ENCODE measurements at regions not wholly inside any gene's neighbourhood (a gene's known extent, or its start where the extent isn't known, plus 50 kb on each side); places are given as distances from the start of the nearest gene placed in this dataset.

DNA sequence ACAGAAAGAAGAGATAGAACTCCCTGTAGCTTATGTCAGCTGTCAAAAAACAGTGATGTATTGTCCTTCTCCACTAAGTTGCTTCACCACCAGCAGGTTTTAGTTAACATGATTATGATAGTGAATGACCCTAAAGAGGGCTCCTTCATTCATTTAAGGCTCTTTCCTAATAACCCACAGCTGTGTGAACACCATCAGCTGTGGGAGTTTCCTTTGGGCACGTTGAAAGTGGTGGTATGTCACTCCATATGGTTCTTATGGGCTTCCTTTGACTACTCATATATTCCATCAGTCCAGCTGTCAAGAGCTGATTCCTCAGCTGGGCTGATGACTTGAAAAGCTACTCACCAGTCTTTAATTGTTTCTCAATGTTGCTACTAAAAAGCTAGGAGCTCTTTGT, 210.3 kb downstream of the UBE2E3 start:
- no peak for DNase-seq

- DNase-seq, result no peak
Observed at GRCh38 chr2:181193550-181193949, 213.1 kb downstream of the UBE2E3 start.

- no peak for DNase-seq
Observed at GRCh38 chr2:181196401-181196800, 216.0 kb downstream of the UBE2E3 start.

DNA sequence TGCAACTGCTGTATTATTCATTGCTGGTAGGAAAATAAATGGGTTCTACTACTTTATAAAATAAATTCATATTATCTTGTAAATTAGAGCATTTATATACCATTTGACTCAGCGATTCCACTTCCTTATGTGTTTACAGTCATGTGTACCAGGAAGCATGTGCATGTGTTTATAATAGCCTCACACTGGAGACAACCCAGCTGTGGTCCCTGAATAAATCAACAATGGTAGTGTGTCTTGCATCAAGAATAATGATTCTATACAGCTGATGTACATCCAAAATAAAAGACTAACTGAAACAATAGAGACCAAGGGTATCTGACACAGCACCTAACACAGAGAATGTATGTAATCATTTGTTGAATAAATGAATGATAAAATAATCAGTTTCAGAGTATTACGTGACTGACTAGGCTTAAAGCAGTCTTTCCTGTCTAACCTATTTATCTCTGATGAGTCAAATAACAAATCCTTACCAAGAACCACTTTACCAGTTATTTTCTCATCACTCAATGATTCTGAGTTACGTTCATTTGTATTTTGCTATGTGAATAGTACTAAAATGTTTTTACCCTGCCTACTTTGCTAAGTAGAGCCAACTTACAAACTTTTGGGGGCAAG, 216.8 kb downstream of the UBE2E3 start:
- DNase-seq, result no peak

- no peak for DNase-seq
Observed at GRCh38 chr2:181198183-181198864, 217.9 kb downstream of the UBE2E3 start.

DNA sequence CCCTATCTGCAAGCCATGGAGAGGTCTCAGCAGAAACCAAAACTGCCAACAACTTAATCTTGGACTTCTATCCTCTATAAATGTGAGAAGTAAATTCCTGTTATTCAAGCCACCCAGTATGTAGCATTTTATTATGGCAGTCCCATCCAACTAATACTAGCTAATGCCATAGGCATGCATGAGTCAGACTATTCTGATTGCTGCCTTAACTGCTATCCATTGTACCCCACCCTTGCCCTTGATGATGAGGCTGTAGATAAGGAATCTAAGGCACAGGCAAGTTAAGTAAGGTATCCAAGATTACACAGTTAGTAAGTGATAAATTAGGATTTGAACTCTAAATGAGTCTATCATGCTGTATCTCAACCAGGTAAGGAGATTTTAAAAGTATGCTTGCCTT, 223.0 kb downstream of the UBE2E3 start:
- DNase-seq, result peak; percentile 53

- DNase-seq, result no peak
Observed at GRCh38 chr2:181203916-181204315, 223.5 kb downstream of the UBE2E3 start.

DNA sequence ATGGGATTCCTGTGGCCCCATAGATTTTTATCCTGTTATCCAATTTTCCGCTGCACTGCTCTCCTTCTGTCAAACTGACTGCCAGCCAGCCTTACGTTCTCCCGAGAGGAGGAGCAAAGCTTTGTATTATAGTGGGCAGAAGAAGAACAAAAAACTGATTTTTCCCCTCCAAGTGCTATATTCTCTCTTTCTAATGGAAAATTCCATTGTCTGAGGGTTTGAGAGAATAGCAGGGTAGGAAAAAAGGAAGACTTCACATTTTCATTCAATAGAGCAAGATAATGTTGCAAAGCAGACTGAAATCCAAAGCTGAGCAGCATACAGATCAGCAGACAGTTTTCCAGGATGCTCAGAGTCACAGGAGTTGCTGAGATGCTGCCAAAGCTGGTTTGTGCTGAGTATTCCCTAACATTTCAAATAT, 238.0 kb downstream of the UBE2E3 start:
- no peak for DNase-seq

GRCh38 chr2:181223234-181223633, 234.0 kb upstream of the ITGA4 start:
- no peak for DNase-seq

- no peak for DNase-seq
Observed at GRCh38 chr2:181224866-181225265, 232.3 kb upstream of the ITGA4 start.

- no peak for DNase-seq
Observed at GRCh38 chr2:181228661-181229060, 228.5 kb upstream of the ITGA4 start.

GRCh38 chr2:181231151-181231550, 226.0 kb upstream of the ITGA4 start:
- no peak for DNase-seq

DNA sequence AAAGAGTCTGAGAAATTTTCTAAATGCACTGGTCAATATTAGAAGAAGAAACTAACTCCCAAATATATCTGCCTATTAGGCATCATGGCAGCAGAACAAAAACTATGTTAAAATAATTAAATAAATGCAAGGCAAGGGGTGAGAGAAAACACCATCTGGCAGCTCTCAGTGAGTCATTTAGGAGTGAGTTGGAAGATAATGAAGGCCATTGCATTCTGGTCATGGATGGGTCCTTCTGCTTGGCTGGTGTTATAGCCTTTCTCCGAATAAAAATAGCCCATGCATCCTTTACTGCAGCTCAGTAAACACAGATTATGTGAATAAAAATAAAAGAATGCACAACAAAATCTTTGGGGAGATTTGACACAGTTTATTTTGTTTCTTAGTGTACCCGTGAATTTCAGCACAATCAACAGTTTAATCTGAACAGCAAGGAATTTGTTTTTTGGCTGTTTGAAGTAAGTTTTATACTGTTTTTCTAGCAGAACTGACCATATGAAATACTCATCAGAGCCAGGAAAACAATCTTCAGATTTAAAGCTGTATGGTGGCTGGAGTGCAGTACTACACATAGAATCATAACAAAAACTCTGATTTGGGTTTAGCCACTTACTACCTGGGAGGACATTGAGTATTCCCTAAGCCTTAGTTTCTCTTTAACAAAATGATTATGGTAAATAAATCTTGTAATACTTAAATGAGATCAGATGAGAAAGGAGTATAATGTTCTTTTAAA, 225.1 kb upstream of the ITGA4 start:
- DNase-seq, result no peak

- DNase-seq, result no peak
Observed at GRCh38 chr2:181234487-181234891, 222.7 kb upstream of the ITGA4 start.

- no peak for DNase-seq
Observed at GRCh38 chr2:181235011-181235410, 222.2 kb upstream of the ITGA4 start.

GRCh38 chr2:181235683-181236459, 221.3 kb upstream of the ITGA4 start:
- DNase-seq, result no peak

- DNase-seq, result no peak
Observed at GRCh38 chr2:181239201-181239799, 217.9 kb upstream of the ITGA4 start.

GRCh38 chr2:181240844-181241243, 216.3 kb upstream of the ITGA4 start:
- DNase-seq, result no peak

DNA sequence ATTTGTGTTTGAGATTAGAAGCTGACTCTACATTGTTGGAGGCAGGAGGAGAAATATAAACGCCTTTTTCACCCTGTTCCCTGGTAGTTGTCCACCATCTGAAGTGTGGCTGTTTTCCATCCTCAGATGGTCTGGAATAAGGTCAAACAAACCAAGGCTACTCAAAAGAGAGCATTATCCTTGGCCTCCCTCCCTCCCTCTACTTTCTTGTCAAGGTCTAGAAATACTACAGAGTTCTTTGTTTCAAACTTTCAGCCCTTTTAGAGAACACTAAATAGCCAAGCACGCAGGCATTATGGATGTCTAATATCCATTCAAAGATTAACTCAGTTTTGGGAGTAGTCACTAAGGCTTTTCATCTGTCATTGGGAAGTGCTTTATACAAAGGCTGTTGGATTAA, 215.8 kb upstream of the ITGA4 start:
- no peak for DNase-seq

GRCh38 chr2:181241797-181242196, 215.4 kb upstream of the ITGA4 start:
- no peak for DNase-seq

GRCh38 chr2:181242262-181242661, 214.9 kb upstream of the ITGA4 start:
- DNase-seq, result no peak

- DNase-seq, result no peak
Observed at GRCh38 chr2:181243319-181243718, 213.9 kb upstream of the ITGA4 start.

GRCh38 chr2:181250691-181251090, 206.5 kb upstream of the ITGA4 start:
- no peak for DNase-seq
